ENCODE measurements at regions not wholly inside any gene's neighbourhood (a gene's known extent, or its start where the extent isn't known, plus 50 kb on each side); places are given as distances from the start of the nearest gene placed in this dataset.
"Not testable (repeated sequence)": the region's sequence is repeated elsewhere in the genome, so short reads cannot be mapped to it uniquely, and the experiment has no call there.

GRCh38 chr2:208782097-208782496 is 375.5 kb downstream of the PTH2R start:
- FAIRE-seq (no peak), DNase-seq (ENCODE audit: insufficient read length, low spot score) (no peak)
- no peak for TF ChIP-seq CTCF (IDR thresholded peaks at IDR 0.05; ENCODE audit: insufficient read depth, missing control alignments)

GRCh38 chr2:208783184-208783583 is 376.6 kb downstream of the PTH2R start:
- peak; percentile 30 for TF ChIP-seq CTCF (IDR thresholded peaks at IDR 0.05; ENCODE audit: insufficient read depth, missing control alignments)
- no peak for FAIRE-seq
- no peak for DNase-seq (ENCODE audit: insufficient read length, low spot score)

- DNase-seq (ENCODE audit: insufficient read length, low spot score); FAIRE-seq: not testable (repeated sequence)
Observed at GRCh38 chr2:208784774-208785173, 378.2 kb downstream of the PTH2R start.

- FAIRE-seq (no peak), DNase-seq (ENCODE audit: insufficient read length, low spot score) (no peak)
- TF ChIP-seq CTCF (IDR thresholded peaks at IDR 0.05; ENCODE audit: insufficient read depth, missing control alignments), result no peak
Observed at GRCh38 chr2:208791257-208791656, 384.7 kb downstream of the PTH2R start.

GRCh38 chr2:208792766-208793165 is 386.2 kb downstream of the PTH2R start:
- no peak for TF ChIP-seq CTCF (IDR thresholded peaks at IDR 0.05; ENCODE audit: insufficient read depth, missing control alignments)
- DNase-seq (ENCODE audit: insufficient read length, low spot score) (no peak), FAIRE-seq (no peak)

GRCh38 chr2:208793434-208793833 is 386.8 kb downstream of the PTH2R start:
- no peak for FAIRE-seq
- no peak for TF ChIP-seq CTCF (IDR thresholded peaks at IDR 0.05; ENCODE audit: insufficient read depth, missing control alignments)
- no peak for DNase-seq (ENCODE audit: insufficient read length, low spot score)

- peak; percentile 38 for FAIRE-seq
- no peak for TF ChIP-seq CTCF (IDR thresholded peaks at IDR 0.05; ENCODE audit: insufficient read depth, missing control alignments)
- DNase-seq (ENCODE audit: insufficient read length, low spot score), result no peak
Observed at GRCh38 chr2:208794288-208794975, 387.8 kb downstream of the PTH2R start.

- no peak for TF ChIP-seq CTCF (IDR thresholded peaks at IDR 0.05; ENCODE audit: insufficient read depth, missing control alignments)
- FAIRE-seq (no peak), DNase-seq (ENCODE audit: insufficient read length, low spot score) (no peak)
Observed at GRCh38 chr2:208798698-208799097, 392.1 kb downstream of the PTH2R start.

Data from D721Med (cell line).